ENCODE measurements at regions not wholly inside any gene's neighbourhood (a gene's known extent, or its start where the extent isn't known, plus 50 kb on each side); places are given as distances from the start of the nearest gene placed in this dataset.

DNA sequence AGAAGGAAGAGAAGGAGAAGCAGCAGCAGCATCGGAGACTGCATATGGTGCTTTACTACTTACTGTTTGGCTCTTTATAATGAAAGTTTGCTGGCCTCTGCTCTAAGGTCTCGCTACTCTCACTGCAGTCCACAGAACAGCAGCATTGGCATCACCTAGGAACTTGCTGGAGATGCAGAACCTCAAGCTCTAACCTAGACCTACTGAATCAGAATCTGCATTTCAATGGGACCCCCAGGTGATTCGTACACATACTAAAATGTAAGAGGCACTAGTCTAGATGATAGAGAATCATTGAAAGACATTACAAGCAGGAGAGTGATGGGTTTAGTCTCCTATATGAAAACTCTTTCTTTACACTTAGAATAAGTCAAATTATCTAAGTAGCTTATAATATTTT, 270.6 kb downstream of the KLF5 start:
- no peak for TF ChIP-seq CTCF (conservative IDR thresholded peaks at IDR 0.05; ENCODE audit: low read length)
- TF ChIP-seq EZH2phosphoT487 (IDR thresholded peaks at IDR 0.05; ENCODE audit: borderline replicate concordance, low read depth, low read length): no peak
